Thyroid gland (tissue), 4 donors: ENCODE measurements at regions not wholly inside any gene's neighbourhood (a gene's known extent, or its start where the extent isn't known, plus 50 kb on each side); places are given as distances from the start of the nearest gene placed in this dataset.

Experiments used
- DNase-seq, 2 donors: peaks; one replicate each; pipeline ENCODE4 v3.0.0-alpha.2; 2019
- H3K27ac ChIP-seq, 3 donors: fragments of 200-600 bp; sonication (generic); 1 replicate in 2 of 3; 2 replicates in 1 of 3; pipeline ENCODE4 v1.5.1; 2016 to 2019; ENCODE audit warnings: mild to moderate bottlenecking in 1 of 3, moderate library complexity in 1 of 3
- H3K27me3 ChIP-seq: fragments of 200-600 bp; sonication (generic); one replicate; pipeline ENCODE4 v1.5.1; 2019
- H3K36me3 ChIP-seq, 2 donors: fragments of 200-600 bp; sonication (generic); one replicate each; pipeline ENCODE4 v1.5.1; 2016 to 2019
- H3K4me1 ChIP-seq, 2 donors: fragments of 200-600 bp; sonication (generic); one replicate each; pipeline ENCODE4 v1.5.1; 2017 to 2019
- H3K4me3 ChIP-seq, 3 donors: fragments of 200-600 bp; sonication (generic); replicated peaks in 1 of 3; 1 replicate in 2 of 3; 2 replicates in 1 of 3; pipeline ENCODE4 v1.5.1; 2016; ENCODE audit warnings: mild to moderate bottlenecking in 1 of 3
- H3K9me3 ChIP-seq: fragments of 200-600 bp; sonication (generic); one replicate; pipeline ENCODE4 v1.5.1; 2017
- CTCF ChIP-seq, 6 experiments: fragments of 200-600 bp in 3 of 6; fragments of 450-650 bp in 3 of 6; sonication (generic) in 3 of 6; IDR thresholded peaks; one replicate each; pipeline ENCODE4 v1.5.1; 2016 to 2019; ENCODE audit warnings: antibody characterized with exemption in 6 of 6, mild to moderate bottlenecking in 2 of 6, inconsistent platforms in 1 of 6, moderate library complexity in 1 of 6
- POLR2A ChIP-seq, 2 donors: fragments of 450-650 bp; IDR thresholded peaks; one replicate each; pipeline ENCODE4 v1.6.1; 2017; ENCODE audit warnings: antibody characterized with exemption in 2 of 2, mild to moderate bottlenecking in 2 of 2, moderate library complexity in 1 of 2
- WGBS, 2 donors: methylation state at CpG; one replicate each; pipeline ENCODE4 v1.1.5; 2017; 5-methylcytosine and 5-hydroxymethylcytosine counted together
- intact Hi-C: fragments of 100-400 bp; cut with DNase I; formaldehyde crosslinking; loops from one replicate; pipeline ENCODE4 v1.15.1; 2023

GRCh38 chrX:13939741-13940597, 89.7 kb downstream of the GEMIN8 start:
- no peaks in the 10 kb centered on the region for H3K36me3 ChIP-seq
- peaks cover 9% of the 10 kb centered on the region for H3K27me3 ChIP-seq
- DNase-seq, result no peak
- H3K4me1 ChIP-seq, result peaks cover 0 to 13% of the 10 kb centered on the region in 2 donors
- no peak overlapping the region for H3K4me3 ChIP-seq
- intact Hi-C loops, result no loop called here
- no peaks in the 10 kb centered on the region for H3K9me3 ChIP-seq
- 25 to 29% methylated on average over 6 of the region's 6 CpGs for WGBS, 2 donors
- TF ChIP-seq POLR2A (IDR thresholded peaks at IDR 0.05), result no peak
- TF ChIP-seq CTCF (IDR thresholded peaks at IDR 0.05), result no peak
- H3K27ac ChIP-seq, result no peak overlapping the region

GRCh38 chrX:13938829-13939530, 90.7 kb downstream of the GEMIN8 start:
- intact Hi-C loops, result no loop called here
- no peaks in the 10 kb centered on the region for H3K9me3 ChIP-seq
- peaks cover 0 to 13% of the 10 kb centered on the region in 2 donors for H3K4me1 ChIP-seq
- TF ChIP-seq POLR2A (IDR thresholded peaks at IDR 0.05) (no peak), CTCF (IDR thresholded peaks at IDR 0.05) (no peak)
- H3K27ac ChIP-seq, result peak overlapping the region in 1 of 3 donors; percentile 23
- no peaks in the 10 kb centered on the region for H3K36me3 ChIP-seq
- DNase-seq, result peak; percentile 25 to 32
- peaks cover 9% of the 10 kb centered on the region for H3K27me3 ChIP-seq
- H3K4me3 ChIP-seq, result peak overlapping the region in 1 of 3 donors; percentile 37
- 8 to 12% methylated on average over 14 to 18 of the region's 29 CpGs for WGBS, 2 donors

- WGBS, 2 donors, result 0% methylated on average over 2 to 9 of the region's 91 CpGs
- H3K4me1 ChIP-seq, result peaks cover 0 to 13% of the 10 kb centered on the region in 2 donors
- peaks cover 9% of the 10 kb centered on the region for H3K27me3 ChIP-seq
- TF ChIP-seq POLR2A (IDR thresholded peaks at IDR 0.05) (peak in 1 of 2 donors; percentile 25), CTCF (IDR thresholded peaks at IDR 0.05) (no peak)
- peak; percentile 63 to 69 for DNase-seq
- H3K4me3 ChIP-seq, result peak overlapping the region in 2 of 3 donors; percentile 37 to 59
- peak overlapping the region in 2 of 3 donors; percentile 23 to 38 for H3K27ac ChIP-seq
- H3K9me3 ChIP-seq, result no peaks in the 10 kb centered on the region
- no peaks in the 10 kb centered on the region for H3K36me3 ChIP-seq
- intact Hi-C loops, result no loop called here
Measured at GRCh38 chrX:13938051-13938828, 91.5 kb downstream of the GEMIN8 start.

- Histone ChIP-seq H3K4me1 (peaks cover 0 to 13% of the 10 kb centered on the region in 2 donors), H3K4me3 (peak overlapping the region in 1 of 3 donors; percentile 37), H3K27ac (peak overlapping the region in 2 of 3 donors; percentile 23 to 38), H3K36me3 (no peaks in the 10 kb centered on the region), H3K27me3 (peaks cover 9% of the 10 kb centered on the region), H3K9me3 (no peaks in the 10 kb centered on the region)
- WGBS, 2 donors, result 17 to 18% methylated on average over 21 to 26 of the region's 27 CpGs
- TF ChIP-seq CTCF (IDR thresholded peaks at IDR 0.05) (no peak), POLR2A (IDR thresholded peaks at IDR 0.05) (no peak)
- intact Hi-C loops, result no loop called here
- no peak for DNase-seq
Measured at GRCh38 chrX:13937370-13938050, 92.2 kb downstream of the GEMIN8 start.
